NCI-H748 (cell line): ENCODE measurements at regions not wholly inside any gene's neighbourhood (a gene's known extent, or its start where the extent isn't known, plus 50 kb on each side); places are given as distances from the start of the nearest gene placed in this dataset.
A peak's percentile ranks its signal among the peaks of the same experiment; 100 is the strongest.
"Not testable (repeated sequence)": the region's sequence is repeated elsewhere in the genome, so short reads cannot be mapped to it uniquely, and the experiment has no call there.

Experiments
- DNase-seq: peaks from one replicate; lab custom pipeline; 2025; ENCODE audit not compliant: unreplicated experiment; lab: John Stamatoyannopoulos, UW

DNA sequence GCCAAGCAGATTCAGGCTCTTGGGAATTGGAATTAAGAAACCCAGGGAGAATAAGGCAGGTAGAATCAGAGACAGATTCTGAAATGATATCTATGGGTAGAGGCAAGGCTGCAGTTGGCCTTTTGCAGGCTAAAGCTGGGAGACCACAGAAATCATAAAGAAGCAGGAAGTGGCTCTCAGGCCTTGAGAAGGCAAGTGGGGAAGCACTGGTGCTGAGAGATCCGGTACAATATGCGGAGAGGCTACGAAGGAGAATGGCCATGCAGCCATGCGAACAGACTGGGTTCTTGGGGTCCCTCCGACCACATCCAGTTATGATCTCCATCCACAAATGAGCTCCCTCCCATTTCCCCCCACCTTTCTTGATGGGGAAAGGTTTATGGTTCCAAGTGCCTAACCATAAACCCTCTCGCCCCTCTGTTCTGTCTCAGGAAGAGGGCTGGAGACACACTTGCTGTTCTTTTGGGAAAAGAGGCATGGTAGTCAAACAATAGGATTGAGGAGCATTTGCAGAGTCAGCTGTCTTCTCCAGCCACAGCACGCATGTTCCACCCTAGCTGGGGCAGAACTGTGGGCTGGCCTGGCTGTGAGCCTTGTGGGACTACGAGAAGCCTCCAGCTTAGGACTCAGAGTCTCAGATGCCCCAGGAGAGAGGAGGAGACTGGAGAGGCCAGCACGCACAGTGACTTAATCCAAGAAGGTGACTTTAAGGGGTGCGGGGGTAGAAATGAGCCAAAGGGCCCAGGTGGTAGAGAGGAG is 99.6 kb downstream of the RPLP1 start:
- DNase-seq = no peak

DNA sequence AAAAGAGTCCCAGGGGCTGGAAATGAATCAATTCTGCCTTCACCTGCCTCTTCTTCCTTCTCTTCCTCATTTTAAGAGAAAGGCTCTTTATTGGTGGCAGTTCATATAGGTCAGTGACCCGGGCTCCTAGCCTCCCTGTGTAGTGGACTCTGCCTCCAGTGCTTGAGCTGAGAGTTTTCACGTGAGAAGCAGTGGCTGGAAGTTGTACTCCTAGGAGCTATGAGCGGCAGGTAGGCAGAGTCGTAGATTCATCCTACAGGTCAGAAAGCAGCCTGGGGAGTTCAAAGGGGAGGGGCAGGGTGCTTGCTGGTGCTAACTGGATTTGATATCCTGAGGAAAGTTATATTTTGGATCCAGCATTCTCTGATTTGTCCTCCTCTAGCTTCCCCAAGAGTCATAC is 101.1 kb downstream of the RPLP1 start:
- DNase-seq = no peak

DNA sequence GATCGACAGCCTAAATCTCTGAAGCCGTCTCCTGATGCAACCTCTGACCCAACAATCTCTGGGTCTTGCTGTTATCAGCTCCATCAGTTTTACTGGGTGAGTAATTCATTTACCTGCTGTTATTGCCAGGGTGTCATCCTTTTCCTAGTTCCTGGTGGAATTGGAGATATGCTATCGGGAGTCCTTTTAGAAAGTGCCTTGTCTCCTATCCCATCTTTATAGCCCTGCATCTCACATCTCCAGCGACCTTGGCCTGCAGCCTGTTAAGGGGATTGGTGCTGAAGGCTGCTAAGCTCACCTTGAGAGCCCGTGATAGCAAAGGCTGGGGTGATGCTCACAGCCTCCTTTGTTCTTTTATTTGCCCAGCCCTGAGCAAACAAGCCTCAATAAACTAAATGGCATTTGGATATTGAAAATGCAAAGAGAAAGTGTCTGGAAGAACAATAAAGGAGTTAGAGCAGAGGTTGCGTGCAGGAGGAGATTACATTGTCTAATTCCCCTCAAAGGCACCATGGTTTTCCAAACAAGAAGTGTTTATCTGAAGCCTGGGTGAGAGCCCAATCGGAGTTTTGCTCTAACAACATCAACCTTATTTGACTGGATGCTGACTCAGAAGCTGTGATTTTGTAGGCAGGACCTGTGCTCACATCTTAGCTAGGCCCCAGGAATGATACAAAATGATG is 101.8 kb downstream of the RPLP1 start:
- peak; percentile 97 for DNase-seq

DNA sequence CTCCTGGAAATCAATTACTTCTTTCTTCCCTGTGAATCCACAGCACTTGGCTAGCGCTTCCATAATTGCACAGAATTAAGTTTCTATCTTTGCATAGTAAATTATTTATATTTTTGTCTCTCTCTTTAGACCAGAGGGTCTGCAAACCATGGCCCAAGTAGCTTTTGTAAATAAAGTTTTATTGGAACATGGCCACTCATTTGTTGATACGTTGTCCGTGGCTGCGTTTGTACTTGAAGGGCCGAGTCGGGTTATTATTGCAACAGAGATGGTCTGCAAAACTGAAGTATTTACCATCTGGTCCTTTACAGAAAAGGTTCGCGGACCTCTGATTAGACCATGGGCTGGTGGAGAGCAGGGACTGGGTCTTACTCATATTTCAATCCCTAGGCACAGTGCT is 102.5 kb downstream of the RPLP1 start:
- peak; percentile 69 for DNase-seq

DNA sequence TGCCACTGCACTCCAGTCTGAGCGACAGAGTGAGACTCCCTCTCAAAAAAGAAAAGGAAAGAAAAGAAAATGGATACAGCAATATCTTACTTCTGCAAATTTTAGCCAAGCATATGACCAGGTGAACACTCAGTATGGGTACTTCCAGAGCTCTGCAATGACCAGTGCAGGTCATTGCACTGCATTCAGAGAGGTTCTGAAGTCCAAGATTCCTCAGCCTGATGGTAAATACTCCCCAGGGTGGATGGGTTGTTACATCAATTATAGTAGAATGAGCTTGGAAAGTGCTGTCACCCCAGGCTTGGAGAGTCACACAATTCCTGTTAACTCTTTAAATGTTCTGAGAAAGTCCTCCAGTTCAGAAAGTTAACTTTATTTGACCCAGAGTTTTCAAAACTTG is 103.7 kb downstream of the RPLP1 start:
- no peak for DNase-seq

DNA sequence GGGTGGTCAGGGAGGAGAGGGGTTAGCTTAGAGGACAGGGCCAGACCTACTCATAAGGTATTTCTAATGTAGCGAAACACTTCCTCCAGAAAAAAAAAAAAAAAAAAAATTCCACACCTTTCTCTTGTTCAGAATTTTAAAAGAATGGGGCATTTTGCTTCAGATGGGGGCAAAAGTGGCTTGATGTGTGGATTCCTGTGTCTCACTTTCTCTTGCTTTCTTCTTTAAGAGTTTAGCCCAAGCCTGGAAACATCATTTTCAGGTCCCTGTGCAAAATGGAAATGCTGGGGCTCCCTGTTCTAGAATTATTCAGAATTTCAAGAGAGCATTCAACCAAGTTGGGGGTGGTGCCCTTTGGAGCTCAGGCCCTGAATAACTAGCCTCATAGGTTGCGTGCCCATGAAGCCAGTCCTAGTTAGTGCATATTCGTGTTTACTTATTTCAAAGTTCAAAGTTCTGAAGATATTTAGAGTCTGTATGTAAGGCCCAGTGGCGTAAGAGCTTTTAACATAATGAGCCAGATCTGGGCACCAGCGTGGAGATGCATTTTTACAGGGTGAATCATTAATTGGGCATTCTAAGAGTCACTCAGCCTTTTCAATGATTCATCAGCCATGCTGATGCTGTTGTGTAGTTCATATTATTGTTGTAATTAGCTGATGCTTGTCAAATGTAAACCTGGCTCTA is 104.5 kb downstream of the RPLP1 start:
- no peak for DNase-seq

DNA sequence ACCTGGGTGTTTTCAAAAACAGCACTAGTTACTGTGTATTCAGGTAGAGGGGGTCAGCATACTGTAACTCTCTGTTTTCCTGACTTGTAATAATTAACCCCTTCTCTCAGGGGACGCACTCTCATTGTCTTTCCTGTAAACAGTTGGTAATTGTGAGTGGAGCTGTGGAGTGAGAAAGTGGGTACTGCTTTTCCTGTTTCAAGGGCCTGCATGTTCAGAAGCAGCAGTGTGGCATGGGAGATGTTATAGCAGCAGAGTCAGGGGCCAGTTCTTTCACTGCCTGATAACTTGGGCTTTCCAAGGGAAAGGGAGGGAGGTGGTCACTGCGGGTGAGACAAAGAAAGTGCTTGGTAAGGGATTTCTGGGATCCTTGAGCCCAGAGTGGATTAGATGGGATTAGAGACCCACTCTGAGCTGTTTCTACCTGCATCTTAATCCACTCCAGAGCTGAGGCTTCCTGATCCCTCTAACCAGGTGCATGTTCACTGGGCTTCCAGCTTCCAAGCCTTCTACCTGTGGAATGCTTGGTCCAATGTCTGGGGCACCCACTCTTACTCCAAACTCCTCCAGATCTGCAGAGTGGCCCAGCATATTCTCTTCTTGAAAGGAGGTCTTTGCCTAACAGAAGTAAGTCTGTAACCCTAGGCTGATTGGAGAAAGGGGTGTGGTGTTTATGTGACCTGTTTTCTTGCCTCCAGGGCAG is 105.2 kb downstream of the RPLP1 start:
- peak; percentile 85 for DNase-seq

DNA sequence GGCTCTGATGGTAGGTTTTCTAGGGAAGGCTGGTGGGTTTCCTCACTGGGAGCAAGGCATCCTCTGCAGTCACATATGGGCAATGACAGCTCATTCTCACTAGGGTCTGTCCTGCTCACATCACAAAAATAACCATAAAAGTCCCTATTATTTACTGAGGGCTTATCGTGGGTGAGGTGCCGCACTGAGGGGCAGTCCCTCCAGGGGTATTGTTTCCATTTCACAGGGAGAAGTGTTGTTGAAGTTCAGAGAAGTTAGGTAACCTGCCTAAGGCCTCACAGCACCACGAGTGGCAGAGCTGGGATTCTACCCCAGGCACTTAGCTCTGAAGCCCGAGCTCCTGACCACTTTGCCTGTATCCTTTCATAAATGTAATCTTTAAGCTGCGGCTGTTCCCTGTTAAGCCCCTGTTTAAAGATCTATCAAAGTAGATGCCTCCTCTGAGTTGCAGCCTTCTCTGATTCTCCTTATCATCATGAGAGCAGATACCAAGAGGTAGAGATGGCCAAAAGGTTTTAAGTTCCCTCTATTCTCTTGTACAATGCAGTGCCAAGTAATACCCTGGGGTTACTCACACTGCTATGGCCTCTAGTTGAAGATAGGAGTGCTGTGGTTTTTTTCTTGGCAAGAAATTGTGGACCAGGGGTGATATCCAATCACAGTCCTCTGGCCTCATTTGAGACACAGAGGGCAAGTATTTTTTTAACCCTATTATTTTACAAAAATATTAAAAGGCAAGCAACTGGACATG is 107.0 kb downstream of the RPLP1 start:
- DNase-seq = no peak

DNA sequence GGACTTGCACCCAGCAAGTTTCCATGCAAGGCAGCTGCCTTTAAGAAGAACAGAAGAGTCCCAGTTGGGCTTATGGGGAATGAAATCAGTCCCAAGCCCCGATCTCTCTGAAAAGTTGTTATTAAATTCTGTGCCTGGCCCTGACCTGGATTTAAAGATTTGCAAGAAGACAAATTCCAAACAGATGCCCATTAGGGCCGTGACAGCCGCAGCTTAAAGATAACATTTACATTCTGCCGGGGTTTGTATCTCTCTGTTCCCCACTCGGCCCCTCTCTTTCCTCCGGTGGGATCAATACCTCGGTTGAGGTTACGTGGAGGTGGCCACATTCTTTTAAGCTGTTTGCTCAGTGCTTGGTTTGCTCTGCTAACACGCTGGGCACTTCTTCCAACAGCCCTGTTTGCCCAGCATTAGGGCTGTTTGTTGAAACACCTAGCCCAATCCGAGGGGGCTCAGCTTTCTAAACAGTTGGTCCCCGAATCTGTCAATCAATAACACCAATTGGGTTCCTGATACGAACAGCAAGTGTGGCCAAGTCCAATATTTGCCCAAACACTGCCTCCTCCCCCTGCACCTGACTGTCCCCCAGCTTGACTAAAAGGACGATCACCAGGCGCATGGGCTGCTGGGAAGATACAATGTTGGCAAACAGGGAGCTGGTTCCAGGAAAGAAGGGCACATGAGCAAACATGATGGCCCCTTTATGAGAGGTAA is 108.6 kb downstream of the RPLP1 start:
- peak; percentile 96 for DNase-seq

DNA sequence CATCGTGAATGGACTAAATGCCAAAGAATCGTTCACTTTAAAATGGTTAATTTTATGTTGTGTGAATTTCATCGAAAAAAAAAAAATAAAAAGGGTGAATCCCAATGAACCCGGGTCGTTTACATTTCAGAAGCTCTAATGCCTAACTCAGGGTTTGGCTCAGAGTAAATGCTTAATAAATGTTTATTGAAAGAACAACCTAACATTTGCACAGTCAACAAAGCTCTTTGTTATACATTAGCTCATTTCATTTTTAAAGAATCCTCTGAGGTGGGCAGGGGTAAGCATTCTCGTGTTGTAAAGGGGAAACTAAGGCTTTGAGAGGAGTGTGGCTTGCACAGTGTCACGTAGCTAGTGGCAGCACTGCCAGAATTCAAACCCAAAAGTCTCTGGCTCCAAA is 109.5 kb downstream of the RPLP1 start:
- peak; percentile 55 for DNase-seq

DNA sequence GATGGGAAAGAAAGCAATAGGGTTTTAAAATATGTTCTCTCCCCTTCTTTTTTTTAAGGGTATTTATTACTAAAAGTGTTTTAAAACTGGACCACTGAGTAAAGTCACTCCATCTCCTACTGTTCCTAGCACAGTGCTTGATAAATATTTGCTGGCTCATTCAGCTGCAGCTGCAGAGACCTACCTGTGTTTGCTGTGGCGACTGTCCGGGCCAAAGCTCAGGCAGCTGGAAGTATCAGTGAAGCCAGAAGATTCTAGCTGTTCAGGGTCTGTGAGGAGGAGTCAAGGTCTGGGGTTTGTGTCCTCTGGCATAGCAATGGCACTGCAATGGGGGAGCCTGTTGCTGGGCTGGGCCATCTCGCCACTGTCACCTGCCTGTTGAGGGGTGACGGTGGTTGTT is 109.9 kb downstream of the RPLP1 start:
- peak; percentile 73 for DNase-seq

DNA sequence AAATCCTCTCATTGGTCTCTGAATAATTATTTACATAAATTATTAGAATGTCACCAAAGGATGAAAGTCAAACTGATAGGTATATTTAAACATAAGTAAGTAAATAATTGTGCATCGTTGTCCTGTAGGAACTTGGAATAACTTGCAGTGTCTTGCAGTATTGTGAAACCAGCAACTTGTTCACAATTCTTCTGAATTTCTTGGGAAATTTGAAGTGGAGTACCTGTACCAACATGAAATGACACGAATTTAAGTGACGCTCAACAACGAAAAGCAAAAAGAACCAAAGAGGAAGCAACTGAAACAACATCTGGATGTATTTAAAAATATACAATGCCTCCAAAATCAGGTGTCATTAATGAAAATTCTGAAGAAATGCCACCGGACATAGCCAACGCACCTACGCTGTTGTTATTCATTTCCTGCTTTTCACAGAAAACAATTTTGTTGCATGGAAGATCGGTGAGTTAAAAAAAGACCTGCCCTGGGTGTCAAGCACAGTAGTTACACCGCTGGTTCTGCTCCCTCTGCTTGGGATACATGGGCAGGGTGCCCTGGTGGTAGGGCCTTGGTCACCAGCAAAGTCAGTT is 112.5 kb downstream of the RPLP1 start:
- no peak for DNase-seq

DNA sequence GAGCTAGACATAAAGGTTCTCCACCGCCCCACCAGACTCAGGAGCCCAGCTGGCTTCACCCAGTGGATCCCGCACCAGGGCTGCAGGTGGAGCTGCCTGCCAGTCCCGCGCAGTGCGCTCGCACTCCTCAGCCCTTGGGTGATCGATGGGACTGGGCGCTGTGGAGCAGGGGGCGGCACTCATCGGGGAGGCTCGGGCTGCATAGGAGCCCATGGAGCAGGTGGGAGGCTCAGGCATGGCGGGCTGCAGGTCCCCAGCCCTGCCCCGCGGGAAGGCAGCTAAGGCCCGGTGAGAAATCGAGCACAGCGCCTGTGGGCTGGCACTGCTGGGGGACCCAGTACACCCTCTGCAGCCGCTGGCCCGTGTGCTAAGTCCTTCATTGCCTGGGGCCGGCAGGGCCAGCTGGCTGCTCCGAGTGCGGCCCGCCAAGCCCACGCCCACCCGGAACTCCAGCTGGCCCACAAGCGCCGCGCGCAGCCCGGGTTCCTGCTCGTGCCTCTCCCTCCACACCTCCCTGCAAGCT is 114.7 kb downstream of the RPLP1 start:
- not testable (repeated sequence) for DNase-seq

DNA sequence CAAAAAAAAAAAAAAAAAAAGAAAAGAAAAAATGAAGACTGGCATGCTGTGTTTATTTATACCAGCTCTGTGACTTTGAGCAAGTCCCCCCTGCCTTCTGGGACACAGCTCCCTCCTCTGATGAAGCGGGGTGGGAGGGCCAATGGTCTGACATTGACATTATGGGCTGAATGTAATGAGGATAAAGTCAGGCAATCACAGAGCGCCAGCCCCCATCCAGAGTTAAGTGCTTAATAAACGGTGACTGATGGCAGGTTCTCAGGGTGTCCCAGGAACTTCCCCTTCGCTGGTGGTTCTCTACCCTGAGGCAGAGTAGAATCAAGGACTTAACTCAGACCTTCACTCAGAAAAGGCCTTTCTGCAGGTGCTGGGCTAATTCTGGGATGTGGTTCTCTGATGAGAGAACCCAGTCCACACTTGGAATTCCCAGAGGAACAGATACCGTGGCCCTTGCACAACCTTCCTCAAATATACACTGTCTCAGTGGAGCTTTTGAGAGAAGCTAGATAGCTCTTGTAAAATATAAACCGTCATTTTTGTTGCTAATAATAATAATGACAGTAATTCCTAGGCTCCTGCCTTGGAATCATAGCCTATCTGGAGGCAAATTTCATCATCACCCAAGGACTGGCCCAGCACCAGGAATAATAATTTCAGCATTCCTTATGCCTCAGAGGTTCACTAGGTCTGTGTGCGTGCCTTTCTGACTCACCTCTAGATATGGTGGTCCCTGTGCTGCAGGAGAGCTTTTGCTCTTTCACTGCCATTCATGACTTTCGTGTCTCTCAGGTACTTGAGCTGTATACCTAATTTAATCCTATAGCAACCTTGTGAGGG is 115.8 kb downstream of the RPLP1 start:
- peak; percentile 22 for DNase-seq

DNA sequence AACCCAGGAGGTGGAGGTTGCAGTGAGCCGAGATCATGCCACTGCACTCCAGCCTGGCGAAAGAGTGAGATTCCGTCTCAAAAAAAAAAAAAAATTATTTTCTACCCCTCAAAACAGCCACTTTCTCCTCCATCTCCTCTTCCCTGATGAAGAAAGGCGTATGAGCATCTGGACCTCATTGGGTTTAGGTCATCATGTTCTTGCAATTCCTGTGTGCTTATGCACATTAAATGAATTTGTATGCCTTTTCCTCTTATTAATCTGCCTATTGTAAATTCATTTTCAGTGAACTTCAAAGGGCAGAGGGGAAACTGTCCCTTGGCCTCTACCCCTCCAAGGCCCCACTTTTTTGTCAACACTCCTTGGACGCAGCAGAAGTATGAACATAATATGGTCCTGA is 117.8 kb downstream of the RPLP1 start:
- no peak for DNase-seq

DNA sequence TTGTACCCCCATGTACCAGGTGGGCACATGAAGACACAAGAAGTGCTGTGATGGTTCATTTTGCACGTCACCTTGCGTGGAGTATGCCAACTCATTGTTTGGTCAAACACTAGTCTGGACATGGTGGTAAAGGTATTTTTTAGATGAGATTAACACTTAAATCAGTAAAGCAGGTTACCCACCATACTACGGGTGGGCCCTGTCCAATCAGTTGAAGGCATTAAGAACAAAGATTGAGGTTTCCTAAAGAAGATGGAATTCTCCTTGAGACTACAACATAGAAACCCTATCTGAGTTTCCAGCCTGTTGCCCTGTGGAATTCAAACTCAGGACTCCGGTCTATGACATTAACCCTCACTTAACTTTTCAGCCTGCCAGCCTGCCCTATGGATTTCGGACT is 118.4 kb downstream of the RPLP1 start:
- no peak for DNase-seq

DNA sequence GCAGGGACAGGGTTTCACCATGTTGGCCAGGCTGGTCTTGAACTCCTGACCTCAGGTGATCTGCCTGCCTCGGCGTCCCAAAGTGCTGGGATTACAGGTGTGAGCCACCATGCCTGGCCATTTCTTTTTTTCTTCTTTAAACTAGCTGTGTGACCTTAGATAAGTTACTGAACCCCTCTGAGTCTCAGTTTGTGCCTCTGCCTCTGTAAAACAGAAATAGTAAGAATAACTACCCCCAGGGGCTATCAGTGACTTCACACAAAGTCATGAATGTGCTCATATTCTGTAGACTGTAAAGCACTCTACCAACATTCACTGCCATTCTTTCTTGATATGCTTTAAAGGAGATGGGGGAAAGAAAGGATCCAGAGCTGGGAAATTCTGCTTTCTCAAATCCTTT is 120.7 kb downstream of the RPLP1 start:
- DNase-seq = not testable (repeated sequence)

DNA sequence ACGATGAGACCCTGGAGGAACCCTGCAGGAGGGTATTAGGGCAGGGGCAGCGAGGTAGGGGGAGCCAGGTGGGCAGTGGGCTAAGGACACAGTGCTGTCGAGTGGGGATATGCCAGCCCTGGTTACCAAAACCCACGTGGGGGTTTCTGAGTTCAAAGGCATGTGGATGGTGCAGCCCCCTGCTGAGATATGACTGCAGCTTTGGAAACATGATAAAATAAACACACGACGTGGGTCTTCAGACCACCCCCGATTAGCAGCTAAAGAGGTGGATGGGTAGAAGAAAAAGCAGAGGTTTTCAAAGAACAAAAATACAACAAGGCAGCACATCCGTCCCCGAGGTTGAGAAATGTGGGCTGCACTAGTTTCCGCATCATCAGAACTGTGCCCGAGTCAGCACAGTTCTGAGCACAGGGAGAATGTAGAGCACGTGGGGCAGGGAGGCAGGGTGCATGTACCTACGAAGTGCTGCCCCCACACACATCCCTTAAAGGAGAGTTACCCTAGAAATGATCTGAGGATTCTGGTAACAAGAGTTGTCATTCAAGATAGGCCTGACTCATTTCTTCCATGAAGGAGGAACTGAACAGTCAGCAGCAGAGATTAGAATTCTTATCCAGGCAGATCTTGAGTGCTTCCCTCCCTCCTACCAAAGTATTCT is 121.3 kb downstream of the RPLP1 start:
- DNase-seq = no peak
